ENCODE measurements at regions not wholly inside any gene's neighbourhood (a gene's known extent, or its start where the extent isn't known, plus 50 kb on each side); places are given as distances from the start of the nearest gene placed in this dataset.

GRCh38 chr22:48695731-48696305 is 1131.9 kb downstream of the BRD1 start:
- CTCF ChIA-PET (ENCODE audit: low intra/inter-chr PET ratio, low total read pairs): no interaction called here
- Histone ChIP-seq H3K27ac (ENCODE audit: extremely low read length, insufficient read depth, low read length) (no peak overlapping the region), H3K36me3 (replicated peaks in 1 of 2; ENCODE audit: control insufficient read depth in 1 of 2, insufficient read depth in 2 of 2, low read length in 2 of 2) (no peaks in the 10 kb centered on the region; a peak in 2 of 5 replicates), H3K27me3 (ENCODE audit: control insufficient read depth in 1 of 2, insufficient read depth in 2 of 2, low read length in 2 of 2) (no peaks in the 10 kb centered on the region), H2AFZ (ENCODE audit: low read length) (no peak overlapping the region), H3K4me3 (replicated peaks in 1 of 3; ENCODE audit: insufficient read depth in 1 of 3, low read depth in 2 of 3, low read length in 3 of 3) (peak overlapping the region in 2 of 3 experiments; percentile 51 to 78; a peak in 3 of 6 replicates), H3K4me1 (ENCODE audit: insufficient read depth, low read length) (peaks cover 97% of the 10 kb centered on the region), H3K9ac (ENCODE audit: insufficient read depth, low read depth, low read length) (peak overlapping the region; percentile 61; the same call in 1 of the 2 replicates), H3K9me3 (ENCODE audit: low read length) (no peaks in the 10 kb centered on the region), H3K79me2 (ENCODE audit: insufficient read depth, low read length) (peaks cover 88% of the 10 kb centered on the region), H4K20me1 (ENCODE audit: insufficient read depth, low read length) (no peaks in the 10 kb centered on the region; the same call in 1 of the 2 replicates), H3K4me2 (ENCODE audit: low read depth, low read length) (peak overlapping the region; percentile 79)
- no TSS peak for BruUV-seq (replicated peaks)
- no peak for ATAC-seq
- no peak for FAIRE-seq
- intact Hi-C loops (cut with micrococcal nuclease; ENCODE audit: unreplicated experiment) (no loop called here), in situ Hi-C loops (cut with HindIII; ENCODE audit: extremely low pct_ligation_motif_present, low pct_unique_long_range_greater_than_20kb) (no loop called here)
- 93% methylated on average over 12 of the region's 19 CpGs for WGBS (ENCODE audit: low lambda C conversion rate)
- DNase-seq (ENCODE audit: low spot score): no peak
- POLR2A ChIA-PET: no interaction called here
- TF ChIP-seq, protein P1, sequence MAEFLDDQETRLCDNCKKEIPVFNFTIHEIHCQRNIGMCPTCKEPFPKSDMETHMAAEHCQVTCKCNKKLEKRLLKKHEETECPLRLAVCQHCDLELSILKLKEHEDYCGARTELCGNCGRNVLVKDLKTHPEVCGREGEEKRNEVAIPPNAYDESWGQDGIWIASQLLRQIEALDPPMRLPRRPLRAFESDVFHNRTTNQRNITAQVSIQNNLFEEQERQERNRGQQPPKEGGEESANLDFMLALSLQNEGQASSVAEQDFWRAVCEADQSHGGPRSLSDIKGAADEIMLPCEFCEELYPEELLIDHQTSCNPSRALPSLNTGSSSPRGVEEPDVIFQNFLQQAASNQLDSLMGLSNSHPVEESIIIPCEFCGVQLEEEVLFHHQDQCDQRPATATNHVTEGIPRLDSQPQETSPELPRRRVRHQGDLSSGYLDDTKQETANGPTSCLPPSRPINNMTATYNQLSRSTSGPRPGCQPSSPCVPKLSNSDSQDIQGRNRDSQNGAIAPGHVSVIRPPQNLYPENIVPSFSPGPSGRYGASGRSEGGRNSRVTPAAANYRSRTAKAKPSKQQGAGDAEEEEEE (CRISPR knock-in tag; IDR thresholded peaks at IDR 0.05; ENCODE audit: borderline replicate concordance): no peak
- TF ChIP-seq ZSCAN9 (CRISPR knock-in tag; IDR thresholded peaks at IDR 0.05; ENCODE audit: borderline replicate concordance) (no peak), GZF1 (CRISPR knock-in tag; IDR thresholded peaks at IDR 0.05) (no peak), ZFP91 (CRISPR knock-in tag; IDR thresholded peaks at IDR 0.05; ENCODE audit: borderline replicate concordance) (0 out of 2 replicates have a peak, but pooled peaks have one; percentile 18), ZNF878 (CRISPR knock-in tag; IDR thresholded peaks at IDR 0.05) (no peak), CREM (IDR thresholded peaks at IDR 0.05) (no peak), CREM (CRISPR knock-in tag; IDR thresholded peaks at IDR 0.05) (no peak), TAF1 (CRISPR knock-in tag; IDR thresholded peaks at IDR 0.05) (no peak), ZNF234 (CRISPR knock-in tag; conservative IDR thresholded peaks at IDR 0.05) (no peak), KDM2A (CRISPR knock-in tag; IDR thresholded peaks at IDR 0.05; ENCODE audit: borderline replicate concordance, low read depth) (no peak), NR2F2 (IDR thresholded peaks at IDR 0.05; ENCODE audit: borderline replicate concordance, low read depth) (no peak), EP300 (IDR thresholded peaks at IDR 0.05; ENCODE audit: low read depth in 2 of 2, low read length in 2 of 2) (no peak), EP300 (CRISPR knock-in tag; IDR thresholded peaks at IDR 0.05; ENCODE audit: borderline replicate concordance) (no peak), PTBP1 (IDR thresholded peaks at IDR 0.05; ENCODE audit: low read depth, low read length, poor library complexity, severe bottlenecking) (no peak)
- TF ChIP-seq, protein P2, sequence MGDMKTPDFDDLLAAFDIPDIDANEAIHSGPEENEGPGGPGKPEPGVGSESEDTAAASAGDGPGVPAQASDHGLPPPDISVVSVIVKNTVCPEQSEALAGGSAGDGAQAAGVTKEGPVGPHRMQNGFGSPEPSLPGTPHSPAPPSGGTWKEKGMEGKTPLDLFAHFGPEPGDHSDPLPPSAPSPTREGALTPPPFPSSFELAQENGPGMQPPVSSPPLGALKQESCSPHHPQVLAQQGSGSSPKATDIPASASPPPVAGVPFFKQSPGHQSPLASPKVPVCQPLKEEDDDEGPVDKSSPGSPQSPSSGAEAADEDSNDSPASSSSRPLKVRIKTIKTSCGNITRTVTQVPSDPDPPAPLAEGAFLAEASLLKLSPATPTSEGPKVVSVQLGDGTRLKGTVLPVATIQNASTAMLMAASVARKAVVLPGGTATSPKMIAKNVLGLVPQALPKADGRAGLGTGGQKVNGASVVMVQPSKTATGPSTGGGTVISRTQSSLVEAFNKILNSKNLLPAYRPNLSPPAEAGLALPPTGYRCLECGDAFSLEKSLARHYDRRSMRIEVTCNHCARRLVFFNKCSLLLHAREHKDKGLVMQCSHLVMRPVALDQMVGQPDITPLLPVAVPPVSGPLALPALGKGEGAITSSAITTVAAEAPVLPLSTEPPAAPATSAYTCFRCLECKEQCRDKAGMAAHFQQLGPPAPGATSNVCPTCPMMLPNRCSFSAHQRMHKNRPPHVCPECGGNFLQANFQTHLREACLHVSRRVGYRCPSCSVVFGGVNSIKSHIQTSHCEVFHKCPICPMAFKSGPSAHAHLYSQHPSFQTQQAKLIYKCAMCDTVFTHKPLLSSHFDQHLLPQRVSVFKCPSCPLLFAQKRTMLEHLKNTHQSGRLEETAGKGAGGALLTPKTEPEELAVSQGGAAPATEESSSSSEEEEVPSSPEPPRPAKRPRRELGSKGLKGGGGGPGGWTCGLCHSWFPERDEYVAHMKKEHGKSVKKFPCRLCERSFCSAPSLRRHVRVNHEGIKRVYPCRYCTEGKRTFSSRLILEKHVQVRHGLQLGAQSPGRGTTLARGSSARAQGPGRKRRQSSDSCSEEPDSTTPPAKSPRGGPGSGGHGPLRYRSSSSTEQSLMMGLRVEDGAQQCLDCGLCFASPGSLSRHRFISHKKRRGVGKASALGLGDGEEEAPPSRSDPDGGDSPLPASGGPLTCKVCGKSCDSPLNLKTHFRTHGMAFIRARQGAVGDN (CRISPR knock-in tag; IDR thresholded peaks at IDR 0.05): peak; percentile 8; the same call in 1 of the 2 replicates
- TF ChIP-seq, protein P3, sequence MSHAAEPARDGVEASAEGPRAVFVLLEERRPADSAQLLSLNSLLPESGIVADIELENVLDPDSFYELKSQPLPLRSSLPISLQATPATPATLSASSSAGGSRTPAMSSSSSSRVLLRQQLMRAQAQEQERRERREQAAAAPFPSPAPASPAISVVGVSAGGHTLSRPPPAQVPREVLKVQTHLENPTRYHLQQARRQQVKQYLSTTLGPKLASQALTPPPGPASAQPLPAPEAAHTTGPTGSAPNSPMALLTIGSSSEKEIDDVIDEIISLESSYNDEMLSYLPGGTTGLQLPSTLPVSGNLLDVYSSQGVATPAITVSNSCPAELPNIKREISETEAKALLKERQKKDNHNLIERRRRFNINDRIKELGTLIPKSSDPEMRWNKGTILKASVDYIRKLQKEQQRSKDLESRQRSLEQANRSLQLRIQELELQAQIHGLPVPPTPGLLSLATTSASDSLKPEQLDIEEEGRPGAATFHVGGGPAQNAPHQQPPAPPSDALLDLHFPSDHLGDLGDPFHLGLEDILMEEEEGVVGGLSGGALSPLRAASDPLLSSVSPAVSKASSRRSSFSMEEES (CRISPR knock-in tag; IDR thresholded peaks at IDR 0.05): no peak

All from HepG2 (cell line).